Hepatocyte (in vitro differentiated cells): ENCODE measurements at regions not wholly inside any gene's neighbourhood (a gene's known extent, or its start where the extent isn't known, plus 50 kb on each side); places are given as distances from the start of the nearest gene placed in this dataset.

Source experiments
- DNase-seq: peaks from one replicate; pipeline ENCODE4 v3.0.0-alpha.2; 2016; ENCODE audit warnings: low spot score
- H2AFZ ChIP-seq: fragments of 200-600 bp; sonication (generic); 2 replicates; pipeline ENCODE4 v1.6.0; 2016; ENCODE audit warnings: antibody characterized with exemption, mild to moderate bottlenecking
- H3K27ac ChIP-seq: fragments of 200-600 bp; sonication (generic); 2 replicates; pipeline ENCODE4 v1.5.1; 2016; ENCODE audit warnings: mild to moderate bottlenecking
- H3K27me3 ChIP-seq: fragments of 200-600 bp; sonication (generic); 2 replicates; pipeline ENCODE4 v1.6.1; 2016
- H3K36me3 ChIP-seq: fragments of 200-600 bp; sonication (generic); replicated peaks from 2 replicates; pipeline ENCODE4 v1.5.1; 2016; ENCODE audit warnings: low read depth; ENCODE audit not compliant: insufficient read depth
- H3K4me1 ChIP-seq: fragments of 200-600 bp; sonication (generic); 2 replicates; pipeline ENCODE4 v1.5.1; 2016; ENCODE audit warnings: mild to moderate bottlenecking, moderate library complexity; ENCODE audit not compliant: insufficient read depth
- H3K4me2 ChIP-seq: fragments of 200-600 bp; sonication (generic); 2 replicates; pipeline ENCODE4 v1.6.0; 2016
- H3K4me3 ChIP-seq: fragments of 200-600 bp; sonication (generic); 2 replicates; pipeline ENCODE4 v1.5.1; 2016; ENCODE audit warnings: mild to moderate bottlenecking
- H3K79me2 ChIP-seq: fragments of 200-600 bp; sonication (generic); 2 replicates; pipeline ENCODE4 v1.6.0; 2017; ENCODE audit warnings: mild to moderate bottlenecking
- H3K9me2 ChIP-seq: fragments of 200-600 bp; sonication (generic); replicated peaks from 2 replicates; pipeline ENCODE4 v1.6.0; 2017; ENCODE audit warnings: mild to moderate bottlenecking; ENCODE audit not compliant: insufficient read depth
- H3K9me3 ChIP-seq: fragments of 200-600 bp; sonication (generic); 2 replicates; pipeline ENCODE4 v1.5.1; 2016; ENCODE audit warnings: low read depth, mild to moderate bottlenecking
- H4K20me1 ChIP-seq: fragments of 200-600 bp; sonication (generic); 2 replicates; pipeline ENCODE4 v1.6.0; 2016; ENCODE audit warnings: mild to moderate bottlenecking; ENCODE audit not compliant: insufficient read depth, poor library complexity, severe bottlenecking
- CTCF ChIP-seq: fragments of 200-600 bp; sonication (generic); IDR thresholded peaks from 2 replicates; pipeline ENCODE4 v1.5.1; 2016; ENCODE audit warnings: antibody characterized with exemption, mild to moderate bottlenecking; ENCODE audit not compliant: poor library complexity
- EZH2 ChIP-seq: fragments of 200-600 bp; sonication (generic); IDR thresholded peaks from 2 replicates; pipeline ENCODE4 v1.6.1; 2016; ENCODE audit warnings: antibody characterized with exemption, mild to moderate bottlenecking, borderline replicate concordance
- EZH2phosphoT487 ChIP-seq: fragments of 200-600 bp; sonication (generic); IDR thresholded peaks from one replicate; pipeline ENCODE4 v1.6.1; 2018; ENCODE audit warnings: antibody characterized with exemption, mild to moderate bottlenecking, low read depth, moderate library complexity; ENCODE audit not compliant: unreplicated experiment, severe bottlenecking
- WGBS: methylation state at CpG from one replicate; pipeline ENCODE4 v1.1.6; 2016; ENCODE audit warnings: low lambda C conversion rate; ENCODE audit errors: missing lambda C conversion rate; 5-methylcytosine and 5-hydroxymethylcytosine counted together

GRCh38 chr10:33385015-33385414 is 50.5 kb upstream of the NRP1 start:
- H3K36me3 ChIP-seq = no peaks in the 10 kb centered on the region
- peaks cover 13% of the 10 kb centered on the region for H3K4me1 ChIP-seq
- no peaks in the 10 kb centered on the region for H3K9me2 ChIP-seq
- no peaks in the 10 kb centered on the region for H3K27me3 ChIP-seq
- H3K27ac ChIP-seq = no peak overlapping the region
- DNase-seq = no peak
- H3K4me2 ChIP-seq = no peak overlapping the region
- no peaks in the 10 kb centered on the region for H3K79me2 ChIP-seq
- no peak overlapping the region for H2AFZ ChIP-seq
- no peaks in the 10 kb centered on the region for H4K20me1 ChIP-seq
- no peaks in the 10 kb centered on the region for H3K9me3 ChIP-seq
- 91% methylated on average over 5 of the region's 5 CpGs for WGBS
- H3K4me3 ChIP-seq = no peak overlapping the region
- TF ChIP-seq EZH2 (no peak), EZH2phosphoT487 (no peak), CTCF (no peak)
